ENCODE measurements at regions not wholly inside any gene's neighbourhood (a gene's known extent, or its start where the extent isn't known, plus 50 kb on each side); places are given as distances from the start of the nearest gene placed in this dataset.

GRCh38 chrX:79440336-79440735 is 73.2 kb upstream of the ITM2A start:
- Mint-ChIP-seq H3K27ac (no peak overlapping the region), H3K4me3 (no peak overlapping the region)

More at GRCh38 chrX:79440336-79440735, 73.2 kb upstream of the ITM2A start:
- Mint-ChIP-seq H3K36me3 (no peaks in the 10 kb centered on the region), H3K27me3 (no peaks in the 10 kb centered on the region), H3K9me3 (peaks cover 0 to 1% (median 0%) of the 10 kb centered on the region in 3 donors), H3K4me1 (no peaks in the 10 kb centered on the region)

All from IgD-negative memory B cell (primary cell).